ENCODE measurements at regions not wholly inside any gene's neighbourhood (a gene's known extent, or its start where the extent isn't known, plus 50 kb on each side); places are given as distances from the start of the nearest gene placed in this dataset.

DNA sequence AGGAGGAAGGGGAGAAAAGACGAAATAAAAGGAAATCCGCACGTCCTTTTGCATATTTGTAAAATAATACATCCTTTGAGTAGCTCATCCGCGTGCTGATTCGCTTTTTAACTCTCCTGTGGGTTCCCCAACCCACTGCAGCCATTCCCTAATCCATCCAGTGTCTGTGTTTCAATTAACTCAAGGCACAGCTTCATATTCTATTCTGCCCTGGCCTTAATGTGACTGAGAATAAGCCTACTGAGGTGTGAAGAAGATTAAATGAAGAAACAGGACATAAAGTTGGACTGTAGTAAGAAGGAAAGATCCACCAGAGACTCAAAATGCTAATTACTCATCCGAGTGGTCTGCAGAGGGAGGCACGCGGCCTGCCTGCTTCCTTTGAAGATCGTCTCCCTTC lies 161.4 kb upstream of the SH3BP4 start:
- DNase-seq (ENCODE audit: low read depth, low spot score) = no peak
- CTCF ChIA-PET = no interaction called here
- POLR2A ChIA-PET = no interaction called here
- no peak overlapping the region for H3K27ac ChIP-seq (ENCODE audit: low read depth, low read length)
- H3K9me3 ChIP-seq (ENCODE audit: control insufficient read depth, insufficient read depth, low read length) = peaks cover 7% of the 10 kb centered on the region; the same call in 1 of the 2 replicates
- H3K4me3 ChIP-seq (ENCODE audit: low read depth, low read length) = no peak overlapping the region
- H3K27me3 ChIP-seq (ENCODE audit: control insufficient read depth, insufficient read depth, low read length) = no peaks in the 10 kb centered on the region
- TF ChIP-seq, protein P1, sequence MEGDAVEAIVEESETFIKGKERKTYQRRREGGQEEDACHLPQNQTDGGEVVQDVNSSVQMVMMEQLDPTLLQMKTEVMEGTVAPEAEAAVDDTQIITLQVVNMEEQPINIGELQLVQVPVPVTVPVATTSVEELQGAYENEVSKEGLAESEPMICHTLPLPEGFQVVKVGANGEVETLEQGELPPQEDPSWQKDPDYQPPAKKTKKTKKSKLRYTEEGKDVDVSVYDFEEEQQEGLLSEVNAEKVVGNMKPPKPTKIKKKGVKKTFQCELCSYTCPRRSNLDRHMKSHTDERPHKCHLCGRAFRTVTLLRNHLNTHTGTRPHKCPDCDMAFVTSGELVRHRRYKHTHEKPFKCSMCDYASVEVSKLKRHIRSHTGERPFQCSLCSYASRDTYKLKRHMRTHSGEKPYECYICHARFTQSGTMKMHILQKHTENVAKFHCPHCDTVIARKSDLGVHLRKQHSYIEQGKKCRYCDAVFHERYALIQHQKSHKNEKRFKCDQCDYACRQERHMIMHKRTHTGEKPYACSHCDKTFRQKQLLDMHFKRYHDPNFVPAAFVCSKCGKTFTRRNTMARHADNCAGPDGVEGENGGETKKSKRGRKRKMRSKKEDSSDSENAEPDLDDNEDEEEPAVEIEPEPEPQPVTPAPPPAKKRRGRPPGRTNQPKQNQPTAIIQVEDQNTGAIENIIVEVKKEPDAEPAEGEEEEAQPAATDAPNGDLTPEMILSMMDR (IDR thresholded peaks at IDR 0.05; ENCODE audit: low read depth, low read length) = no peak

DNA sequence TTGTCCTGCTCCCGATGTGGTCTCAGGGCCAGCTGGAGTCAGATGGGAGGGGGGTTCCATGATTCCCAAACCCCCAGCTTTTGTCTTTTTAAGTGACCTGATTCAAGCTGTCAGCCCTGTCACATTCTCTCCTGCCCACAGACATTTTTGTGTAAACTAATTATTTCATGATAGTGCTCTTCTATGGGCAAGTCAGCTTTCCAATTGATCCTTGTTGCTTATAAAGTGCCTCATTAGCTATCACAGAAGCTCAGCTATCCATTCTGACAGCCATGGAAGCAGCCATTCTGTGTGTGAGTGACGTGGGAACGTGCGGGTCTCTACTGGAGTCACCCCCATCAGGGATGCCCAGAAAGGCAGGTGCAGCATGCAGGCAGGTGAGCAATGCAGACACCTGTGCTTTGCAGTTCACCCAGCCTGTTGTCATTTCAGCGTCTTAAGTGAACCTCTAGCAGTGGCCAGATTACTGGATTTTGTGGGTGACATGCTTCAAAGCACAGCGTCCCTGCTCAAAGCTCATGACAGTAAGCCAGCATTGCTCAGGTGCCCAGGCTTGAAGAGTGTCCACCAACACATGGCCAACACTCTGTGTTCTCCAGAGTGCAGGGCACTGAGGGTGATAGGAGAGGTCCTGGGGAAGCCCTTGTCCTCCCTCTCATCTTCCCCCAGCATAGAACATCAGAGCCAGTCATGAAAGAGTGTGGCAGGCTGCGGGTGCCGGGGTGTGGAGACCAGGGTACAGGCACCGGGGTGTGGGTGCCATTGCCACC lies 162.1 kb upstream of the SH3BP4 start:
- peak overlapping the region; percentile 11 for H3K27ac ChIP-seq (ENCODE audit: low read depth, low read length)
- peaks cover 7% of the 10 kb centered on the region; the same call in 1 of the 2 replicates for H3K9me3 ChIP-seq (ENCODE audit: control insufficient read depth, insufficient read depth, low read length)
- ChIA-PET CTCF (no interaction called here), POLR2A (no interaction called here)
- no peak for DNase-seq (ENCODE audit: low read depth, low spot score)
- no peaks in the 10 kb centered on the region for H3K27me3 ChIP-seq (ENCODE audit: control insufficient read depth, insufficient read depth, low read length)
- no peak overlapping the region for H3K4me3 ChIP-seq (ENCODE audit: low read depth, low read length)
- TF ChIP-seq, protein P1 (IDR thresholded peaks at IDR 0.05; ENCODE audit: low read depth, low read length) = no peak

DNA sequence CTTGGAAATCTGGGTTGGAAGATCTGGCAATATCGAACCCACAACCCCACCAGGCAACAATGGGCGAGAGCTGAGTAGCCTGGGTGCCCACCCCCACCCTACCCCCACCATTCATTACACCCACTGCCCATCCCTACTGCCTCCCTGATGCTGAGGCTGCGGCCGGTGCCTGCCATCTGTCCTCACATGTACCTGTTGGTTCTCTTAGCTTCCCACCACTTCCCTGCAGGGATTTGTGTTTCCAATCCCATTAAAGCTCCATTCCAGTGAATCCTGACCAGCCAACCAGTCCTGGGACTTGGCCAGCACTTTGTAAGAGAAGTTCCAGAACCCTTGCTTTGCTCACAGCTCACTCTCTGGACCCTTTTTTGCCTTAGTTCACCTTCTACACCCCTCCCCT lies 163.0 kb upstream of the SH3BP4 start:
- Histone ChIP-seq H3K27ac (ENCODE audit: low read depth, low read length) (no peak overlapping the region), H3K27me3 (ENCODE audit: control insufficient read depth, insufficient read depth, low read length) (no peaks in the 10 kb centered on the region), H3K4me3 (ENCODE audit: low read depth, low read length) (no peak overlapping the region), H3K9me3 (ENCODE audit: control insufficient read depth, insufficient read depth, low read length) (peaks cover 9% of the 10 kb centered on the region)
- ChIA-PET POLR2A (no interaction called here), CTCF (no interaction called here)
- DNase-seq (ENCODE audit: low read depth, low spot score) = no peak
- TF ChIP-seq, protein P1 (IDR thresholded peaks at IDR 0.05; ENCODE audit: low read depth, low read length) = no peak

DNA sequence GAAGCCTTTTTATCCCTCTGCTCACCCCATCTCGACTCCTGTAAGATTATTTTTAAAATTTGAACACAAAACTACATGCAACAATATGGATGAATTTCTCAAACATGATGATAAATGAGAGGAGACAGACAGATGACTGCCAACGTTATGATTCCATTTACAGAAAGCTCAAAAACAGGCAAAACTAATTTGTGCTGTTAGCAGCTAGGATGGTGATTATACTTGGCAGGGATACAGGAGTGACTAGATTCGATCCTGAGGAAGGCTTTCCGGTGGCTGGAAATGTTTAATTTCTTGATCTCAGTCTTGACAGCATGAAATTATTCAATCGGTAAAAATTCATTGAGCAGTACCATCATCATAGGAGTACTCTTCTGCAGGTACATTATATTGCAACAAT lies 163.4 kb upstream of the SH3BP4 start:
- Histone ChIP-seq H3K9me3 (ENCODE audit: control insufficient read depth, insufficient read depth, low read length) (peaks cover 12% of the 10 kb centered on the region), H3K27ac (ENCODE audit: low read depth, low read length) (no peak overlapping the region), H3K27me3 (ENCODE audit: control insufficient read depth, insufficient read depth, low read length) (no peaks in the 10 kb centered on the region), H3K4me3 (ENCODE audit: low read depth, low read length) (no peak overlapping the region)
- DNase-seq (ENCODE audit: low read depth, low spot score) = no peak
- TF ChIP-seq, protein P1 (IDR thresholded peaks at IDR 0.05; ENCODE audit: low read depth, low read length) = no peak
- POLR2A ChIA-PET = no interaction called here
- CTCF ChIA-PET = no interaction called here

DNA sequence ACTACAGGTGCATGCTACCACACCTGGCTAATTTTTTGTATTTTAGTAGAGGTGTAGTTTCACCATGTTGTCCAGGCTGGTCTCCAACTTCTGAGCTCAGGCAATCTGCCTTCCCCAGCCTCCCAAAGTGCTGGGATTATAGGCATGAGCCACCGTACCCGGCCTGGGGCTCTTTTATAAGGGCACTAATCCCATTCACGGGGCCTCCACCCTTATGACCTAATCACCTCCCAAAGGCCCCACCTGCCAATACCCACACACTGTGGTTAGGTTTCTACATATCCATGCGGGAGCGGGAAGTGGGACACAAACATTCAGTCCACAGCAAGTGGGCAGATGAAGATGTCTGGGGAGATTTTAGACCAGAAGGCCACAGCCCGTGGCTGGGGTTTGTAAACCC lies 164.7 kb upstream of the SH3BP4 start:
- no peak for DNase-seq (ENCODE audit: low read depth, low spot score)
- Histone ChIP-seq H3K27ac (ENCODE audit: low read depth, low read length) (no peak overlapping the region), H3K9me3 (ENCODE audit: control insufficient read depth, insufficient read depth, low read length) (peaks cover 16% of the 10 kb centered on the region; the same call in 1 of the 2 replicates), H3K27me3 (ENCODE audit: control insufficient read depth, insufficient read depth, low read length) (no peaks in the 10 kb centered on the region), H3K4me3 (ENCODE audit: low read depth, low read length) (no peak overlapping the region)
- ChIA-PET CTCF (interaction anchor here (0.6 kb wide), 1 partner anchor 174 kb away, joined by 4 read pairs; no protein-coding TSS in a partner anchor), POLR2A (no interaction called here)
- TF ChIP-seq, protein P1 (IDR thresholded peaks at IDR 0.05; ENCODE audit: low read depth, low read length) = no peak

Data from AG04450 (cell line).